Chondrocyte (in vitro differentiated cells): ENCODE measurements at regions not wholly inside any gene's neighbourhood (a gene's known extent, or its start where the extent isn't known, plus 50 kb on each side); places are given as distances from the start of the nearest gene placed in this dataset.

Experiments used
- DNase-seq: peaks from one replicate; pipeline ENCODE4 v3.0.0; 2021; ENCODE audit warnings: mixed read lengths, low spot score
- H3K27ac Mint-ChIP-seq: one replicate; pipeline ENCODE4 v1.8.0; 2021; ENCODE audit warnings: mild to moderate bottlenecking, moderate library complexity, mixed read lengths; ENCODE audit not compliant: unreplicated experiment
- H3K27me3 Mint-ChIP-seq: 2 replicates; pipeline ENCODE4 v1.8.0; 2021; ENCODE audit warnings: low read depth, mixed read lengths
- H3K36me3 Mint-ChIP-seq: 2 replicates; pipeline ENCODE4 v1.8.0; 2021; ENCODE audit warnings: low read depth, mixed read lengths
- H3K4me1 Mint-ChIP-seq: 2 replicates; pipeline ENCODE4 v1.8.0; 2021; ENCODE audit warnings: low read depth, mild to moderate bottlenecking, mixed read lengths
- H3K4me3 Mint-ChIP-seq: one replicate; pipeline ENCODE4 v1.8.0; 2021; ENCODE audit warnings: mild to moderate bottlenecking, moderate library complexity, mixed read lengths; ENCODE audit not compliant: unreplicated experiment
- H3K9me3 Mint-ChIP-seq: 2 replicates; pipeline ENCODE4 v1.8.0; 2021; ENCODE audit warnings: low read depth, mixed read lengths
- CTCF ChIP-seq: fragments of 200-600 bp; sonication (generic); IDR thresholded peaks from 2 replicates; pipeline ENCODE4 v1.5.0; 2021; ENCODE audit warnings: antibody characterized with exemption, mild to moderate bottlenecking, moderate library complexity

GRCh38 chr5:108531367-108532128 is 149.7 kb upstream of the FBXL17 start:
- H3K27ac Mint-ChIP-seq: no peak overlapping the region
- peaks cover 20% of the 10 kb centered on the region for H3K4me1 Mint-ChIP-seq
- no peak for DNase-seq
- peaks cover under 1% of the 10 kb centered on the region for H3K36me3 Mint-ChIP-seq
- TF ChIP-seq CTCF: no peak
- peaks cover 19% of the 10 kb centered on the region for H3K9me3 Mint-ChIP-seq
- H3K4me3 Mint-ChIP-seq: no peak overlapping the region
- H3K27me3 Mint-ChIP-seq: no peaks in the 10 kb centered on the region

GRCh38 chr5:108530706-108531105 is 148.8 kb upstream of the FBXL17 start:
- peaks cover 20% of the 10 kb centered on the region for H3K4me1 Mint-ChIP-seq
- peaks cover 23% of the 10 kb centered on the region for H3K9me3 Mint-ChIP-seq
- H3K27me3 Mint-ChIP-seq: no peaks in the 10 kb centered on the region
- no peak overlapping the region for H3K27ac Mint-ChIP-seq
- H3K36me3 Mint-ChIP-seq: peaks cover 4% of the 10 kb centered on the region
- DNase-seq: no peak
- TF ChIP-seq CTCF: no peak
- H3K4me3 Mint-ChIP-seq: no peak overlapping the region

- H3K4me3 Mint-ChIP-seq: no peak overlapping the region
- H3K4me1 Mint-ChIP-seq: peaks cover 21% of the 10 kb centered on the region
- TF ChIP-seq CTCF: no peak
- DNase-seq: no peak
- peaks cover 23% of the 10 kb centered on the region for H3K9me3 Mint-ChIP-seq
- H3K27ac Mint-ChIP-seq: no peak overlapping the region
- no peaks in the 10 kb centered on the region for H3K27me3 Mint-ChIP-seq
- peaks cover 4% of the 10 kb centered on the region for H3K36me3 Mint-ChIP-seq
These were observed 147.5 kb upstream of the FBXL17 start for GRCh38 chr5:108529381-108529780.

- Mint-ChIP-seq H3K27ac (no peak overlapping the region), H3K27me3 (no peaks in the 10 kb centered on the region), H3K36me3 (peaks cover 4% of the 10 kb centered on the region), H3K4me3 (no peak overlapping the region), H3K4me1 (peaks cover 27% of the 10 kb centered on the region), H3K9me3 (peaks cover 22% of the 10 kb centered on the region)
- DNase-seq: no peak
- no peak for TF ChIP-seq CTCF
These were observed 146.8 kb upstream of the FBXL17 start for GRCh38 chr5:108528655-108529054.

GRCh38 chr5:108524564-108524963 is 142.7 kb upstream of the FBXL17 start:
- Mint-ChIP-seq H3K27ac (no peak overlapping the region), H3K9me3 (peaks cover 14% of the 10 kb centered on the region), H3K27me3 (peaks cover 7% of the 10 kb centered on the region), H3K4me3 (no peak overlapping the region), H3K4me1 (peaks cover 12% of the 10 kb centered on the region), H3K36me3 (peaks cover 4% of the 10 kb centered on the region)
- no peak for DNase-seq
- no peak for TF ChIP-seq CTCF
